Ovary (tissue), 3 donors: ENCODE measurements at regions not wholly inside any gene's neighbourhood (a gene's known extent, or its start where the extent isn't known, plus 50 kb on each side); places are given as distances from the start of the nearest gene placed in this dataset.

Source experiments
- CTCF ChIP-seq, 3 donors: fragments of 450-650 bp in 2 of 3; fragments of 200-600 bp in 1 of 3; IDR thresholded peaks; one replicate each; pipeline versions ENCODE4 v1.5.1 to v1.8.0; 2016 to 2022; ENCODE audit warnings: antibody characterized with exemption in 3 of 3, mild to moderate bottlenecking in 1 of 3
- EP300 ChIP-seq: sonication (generic); formaldehyde crosslinking; IDR thresholded peaks from one replicate; pipeline ENCODE4 v1.6.1; 2017; ENCODE audit warnings: antibody characterized with exemption
- POLR2A ChIP-seq: fragments of 450-650 bp; IDR thresholded peaks from one replicate; pipeline ENCODE4 v1.6.1; 2017; ENCODE audit warnings: antibody characterized with exemption, mild to moderate bottlenecking, moderate library complexity
- donor health status: DM: no; HTN: no; CAD: no.

GRCh38 chr2:61712060-61712459 lies 141.8 kb downstream of the FAM161A start:
- TF ChIP-seq CTCF (IDR thresholded peaks at IDR 0.05): no peak
- no peak for TF ChIP-seq POLR2A
- TF ChIP-seq EP300: no peak
